ENCODE measurements at regions not wholly inside any gene's neighbourhood (a gene's known extent, or its start where the extent isn't known, plus 50 kb on each side); places are given as distances from the start of the nearest gene placed in this dataset.
A peak's percentile ranks its signal among the peaks of the same experiment; 100 is the strongest.

DNA sequence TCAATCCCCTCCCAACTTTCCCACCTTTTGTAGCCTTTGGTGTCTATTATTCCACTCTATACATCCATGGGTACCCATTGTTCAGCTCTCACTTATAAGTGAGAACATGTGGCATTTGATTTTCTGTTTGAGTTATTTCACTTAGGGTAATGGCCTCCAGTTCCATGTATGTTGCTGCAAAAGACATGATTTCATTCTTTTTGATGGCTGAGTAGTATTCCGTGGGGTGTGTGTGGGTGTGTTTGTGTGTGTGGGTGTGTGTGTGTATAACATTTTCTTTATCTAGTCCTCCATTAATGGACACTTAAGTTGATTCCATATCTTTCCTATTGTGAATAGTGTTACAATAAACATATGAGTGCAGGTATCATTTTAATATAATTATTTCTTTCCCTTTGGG, 157.5 kb upstream of the FSTL4 start:
- DNase-seq (ENCODE audit: low spot score), result no peak

DNA sequence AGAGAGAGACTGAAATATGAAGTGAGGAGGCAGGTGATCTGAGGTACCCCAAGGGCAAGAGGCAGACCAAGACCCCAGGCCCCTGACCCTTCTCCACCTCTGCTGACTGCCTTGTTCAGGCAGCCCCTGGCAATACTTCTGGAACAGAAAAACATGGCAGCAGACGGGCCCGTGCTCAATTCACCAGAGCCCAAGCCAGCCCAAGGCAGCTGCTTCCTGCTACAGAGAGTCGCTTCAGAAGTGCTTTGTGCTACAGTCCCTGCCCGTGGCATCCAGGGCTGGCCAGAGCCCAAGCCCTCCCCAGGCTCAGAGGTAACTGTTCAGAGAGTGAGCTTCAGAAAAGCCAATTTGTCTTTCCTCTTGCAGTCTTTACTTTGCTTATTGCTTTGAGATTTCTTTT, 151.4 kb upstream of the FSTL4 start:
- DNase-seq (ENCODE audit: low spot score), result no peak

- DNase-seq (ENCODE audit: low spot score), result no peak
These were observed 149.3 kb upstream of the FSTL4 start for GRCh38 chr5:133761632-133762031.

- no peak for DNase-seq (ENCODE audit: low spot score)
These were observed 148.2 kb upstream of the FSTL4 start for GRCh38 chr5:133760532-133760931.

DNA sequence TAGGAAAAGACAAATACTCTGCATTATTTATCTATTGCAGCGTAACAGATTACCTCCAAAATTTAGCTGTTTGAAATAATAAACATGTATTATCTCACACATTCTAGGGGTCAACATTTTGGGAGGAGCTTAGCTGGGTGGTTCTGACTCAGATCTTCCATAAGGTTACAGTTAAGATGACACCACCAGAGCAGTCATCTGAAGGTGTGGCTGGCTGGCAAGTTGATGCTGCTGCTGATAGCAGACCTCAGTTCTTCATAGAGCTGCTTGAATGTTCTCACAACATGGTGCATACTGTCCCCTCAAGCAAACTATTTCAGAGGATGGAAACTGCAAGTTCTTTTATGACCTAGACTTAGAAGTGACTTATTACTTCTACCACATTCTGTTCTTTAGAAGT, 146.3 kb upstream of the FSTL4 start:
- DNase-seq (ENCODE audit: low spot score), result no peak

GRCh38 chr5:133757396-133757945, 145.1 kb upstream of the FSTL4 start:
- DNase-seq (ENCODE audit: low spot score), result no peak

GRCh38 chr5:133756756-133757155, 144.4 kb upstream of the FSTL4 start:
- DNase-seq (ENCODE audit: low spot score), result no peak

DNA sequence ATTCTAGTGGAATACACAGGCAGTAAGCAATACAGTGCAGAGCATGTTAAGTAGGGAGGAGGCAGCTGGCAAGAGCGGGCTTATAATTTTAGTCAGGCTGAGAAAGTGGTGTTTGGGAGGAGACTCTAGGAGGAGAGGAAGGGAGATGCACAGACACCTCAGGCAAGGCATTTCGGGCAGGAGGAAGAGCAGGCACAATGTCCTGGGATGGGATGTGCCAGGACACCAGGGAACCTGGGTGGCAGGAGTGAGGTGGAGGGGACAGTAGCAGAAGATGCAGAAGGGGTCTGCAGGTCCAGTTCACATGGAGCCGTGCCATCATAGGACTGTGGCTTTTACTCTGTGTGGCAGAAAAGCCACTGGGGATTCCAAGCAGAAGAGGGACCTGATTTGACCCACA, 143.7 kb upstream of the FSTL4 start:
- no peak for DNase-seq (ENCODE audit: low spot score)

DNA sequence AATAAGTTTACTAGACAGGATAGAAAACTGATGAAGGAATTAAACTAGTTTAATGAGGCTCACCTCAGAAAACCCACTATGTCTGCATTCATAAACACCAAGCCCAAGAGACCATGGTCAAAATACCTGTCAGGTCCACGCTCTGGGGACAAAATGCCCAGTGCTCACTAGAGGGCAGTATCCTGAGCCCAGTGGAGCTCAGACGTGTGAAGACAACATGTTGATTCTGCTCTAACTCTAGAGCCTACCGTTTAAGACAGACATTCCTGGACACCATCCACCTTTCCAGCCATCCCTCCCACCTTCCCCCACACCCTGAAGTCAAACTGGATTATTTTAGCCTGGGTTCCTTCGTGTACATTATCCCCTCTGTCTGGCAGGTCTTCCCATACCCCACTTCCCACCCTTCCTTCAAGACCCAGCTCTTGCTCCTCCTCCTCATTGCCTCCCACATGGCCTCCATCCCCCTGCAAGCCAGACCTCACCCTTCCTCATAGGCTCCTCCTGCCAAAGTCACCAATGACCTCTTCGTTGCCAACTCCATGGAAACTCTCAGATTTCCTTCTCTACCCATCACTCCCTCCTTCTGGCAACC, 142.3 kb upstream of the FSTL4 start:
- DNase-seq (ENCODE audit: low spot score), result peak; percentile 25

DNA sequence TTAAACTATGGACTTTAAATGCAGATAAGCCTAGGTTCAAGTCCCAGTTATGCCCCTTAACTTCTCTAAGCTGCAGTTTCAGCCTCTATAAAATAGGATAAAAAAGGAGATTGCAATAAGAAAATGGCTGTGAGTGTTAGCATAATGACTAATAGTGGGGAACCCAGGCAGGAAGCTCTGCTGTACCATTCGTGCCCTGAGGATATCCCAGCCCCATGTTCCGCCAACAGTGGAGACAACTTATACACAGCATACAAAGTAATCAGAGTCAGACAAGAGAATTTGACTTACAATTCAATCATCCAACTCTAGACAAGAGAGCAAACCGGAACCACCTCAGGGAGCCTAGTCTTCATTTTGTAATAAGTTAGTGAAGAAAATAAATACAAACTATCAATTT, 141.5 kb upstream of the FSTL4 start:
- no peak for DNase-seq (ENCODE audit: low spot score)

GRCh38 chr5:133751846-133752245, 139.5 kb upstream of the FSTL4 start:
- DNase-seq (ENCODE audit: low spot score), result no peak

GRCh38 chr5:133751421-133751820, 139.1 kb upstream of the FSTL4 start:
- DNase-seq (ENCODE audit: low spot score), result no peak

DNA sequence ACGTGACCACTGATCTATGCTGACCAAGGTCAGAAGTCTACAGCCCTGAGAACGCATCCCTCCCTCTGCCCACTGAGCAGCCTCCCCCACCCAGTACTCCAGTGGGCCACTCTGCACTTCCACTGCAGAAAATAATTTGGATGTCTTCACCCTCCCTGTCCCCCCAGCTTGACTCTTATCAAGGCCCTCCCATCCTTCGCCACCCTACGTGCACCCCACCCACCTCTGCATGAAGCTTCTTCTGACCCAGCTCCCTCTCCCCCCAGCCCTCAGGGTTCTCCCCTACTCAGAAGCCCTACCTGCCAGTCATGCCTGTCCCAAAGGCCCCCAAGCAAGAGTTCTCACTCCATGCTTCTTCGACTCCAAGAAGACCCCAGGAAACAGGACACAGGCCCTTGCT, 138.5 kb upstream of the FSTL4 start:
- no peak for DNase-seq (ENCODE audit: low spot score)

DNA sequence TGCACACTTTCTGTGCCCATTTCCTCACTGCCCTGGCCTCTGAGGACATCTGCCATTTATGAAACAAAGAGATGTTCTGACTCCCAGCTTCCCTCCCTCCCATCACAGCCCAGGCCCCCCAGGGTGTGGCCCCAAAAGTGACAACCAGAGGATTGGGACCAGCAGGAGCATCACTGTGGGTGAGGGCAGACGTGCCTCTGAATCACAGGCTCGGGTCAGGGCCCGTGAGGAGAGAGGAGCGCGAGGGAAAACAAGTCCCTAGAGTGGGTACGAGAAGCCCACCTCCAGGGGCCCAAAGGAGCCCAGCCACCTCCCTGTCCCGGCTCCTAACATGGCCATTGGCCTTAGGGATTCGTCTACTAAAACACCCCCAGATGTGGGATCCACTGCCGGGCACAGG, 138.0 kb upstream of the FSTL4 start:
- no peak for DNase-seq (ENCODE audit: low spot score)

- no peak for DNase-seq (ENCODE audit: low spot score)
These were observed 137.1 kb upstream of the FSTL4 start for GRCh38 chr5:133749331-133749985.

GRCh38 chr5:133746834-133747233, 134.5 kb upstream of the FSTL4 start:
- no peak for DNase-seq (ENCODE audit: low spot score)

- DNase-seq (ENCODE audit: low spot score), result no peak
These were observed 132.6 kb upstream of the FSTL4 start for GRCh38 chr5:133744960-133745308.

DNA sequence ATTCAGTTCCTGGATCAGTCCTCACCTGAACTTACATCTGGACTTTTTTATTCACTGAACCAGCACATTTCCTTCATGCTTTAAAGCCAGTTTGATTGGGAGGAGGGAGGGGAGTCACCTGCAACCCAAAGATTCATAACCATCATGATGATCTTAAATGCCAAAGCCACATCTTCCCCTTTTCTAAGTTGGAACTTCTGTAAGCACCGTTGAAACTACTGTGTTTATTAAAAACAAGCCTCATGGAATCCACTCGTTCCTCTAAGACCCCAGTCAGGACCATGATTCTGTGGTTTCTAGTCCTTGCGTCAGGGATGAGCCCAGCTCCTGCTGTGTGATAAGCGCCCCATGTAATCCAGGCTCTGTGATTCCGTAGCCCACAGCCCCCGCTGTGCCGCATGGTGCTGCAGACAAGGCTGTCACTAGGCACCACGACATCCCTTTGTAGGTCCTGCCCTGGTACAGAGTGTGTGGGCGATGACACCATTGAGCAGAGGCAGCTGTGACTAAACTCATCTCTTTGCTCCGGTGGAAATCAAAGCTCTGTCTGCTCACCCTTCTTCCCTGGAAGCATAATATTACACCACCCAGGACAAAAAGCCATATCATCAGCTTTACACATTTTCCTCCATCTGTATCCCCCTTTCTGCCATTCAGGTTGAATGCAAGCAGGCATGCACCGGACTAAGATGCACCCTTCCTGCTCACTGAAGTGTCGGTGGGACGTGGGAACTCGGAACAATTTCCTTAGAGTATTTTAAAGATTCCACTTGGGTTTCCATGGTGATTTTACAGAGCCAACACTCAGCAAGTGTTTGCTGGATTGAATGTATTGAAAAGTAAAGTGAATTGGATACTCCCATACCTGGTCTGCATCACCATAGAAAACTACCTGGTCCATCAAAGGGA, 132.0 kb upstream of the FSTL4 start:
- DNase-seq (ENCODE audit: low spot score), result no peak

GRCh38 chr5:133742431-133742988, 130.2 kb upstream of the FSTL4 start:
- DNase-seq (ENCODE audit: low spot score), result no peak

DNA sequence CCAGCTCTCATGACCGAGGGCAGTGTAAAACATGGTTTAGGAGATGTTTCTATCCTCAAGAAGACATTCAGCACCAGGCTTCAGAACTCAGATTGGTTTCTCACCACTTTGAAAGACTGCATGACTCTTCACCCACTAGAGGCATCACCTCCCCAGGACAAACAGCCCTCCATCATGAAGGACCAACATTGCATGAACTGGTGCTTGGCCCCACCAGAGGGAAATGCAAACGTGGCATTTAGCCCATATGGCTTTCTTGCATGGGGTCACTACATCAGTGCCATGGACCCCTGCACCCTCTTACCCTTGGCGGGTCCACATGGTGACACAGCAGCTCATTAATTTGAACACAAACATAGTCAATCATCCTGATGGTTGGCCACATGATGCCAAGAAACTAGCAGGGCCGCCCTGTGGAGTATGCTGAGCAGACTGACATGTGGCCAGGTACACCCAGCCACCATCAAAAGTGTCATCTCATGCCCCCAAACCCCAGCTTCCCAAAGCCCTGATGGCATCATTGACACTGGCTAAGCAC, 129.5 kb upstream of the FSTL4 start:
- DNase-seq (ENCODE audit: low spot score), result no peak

DNA sequence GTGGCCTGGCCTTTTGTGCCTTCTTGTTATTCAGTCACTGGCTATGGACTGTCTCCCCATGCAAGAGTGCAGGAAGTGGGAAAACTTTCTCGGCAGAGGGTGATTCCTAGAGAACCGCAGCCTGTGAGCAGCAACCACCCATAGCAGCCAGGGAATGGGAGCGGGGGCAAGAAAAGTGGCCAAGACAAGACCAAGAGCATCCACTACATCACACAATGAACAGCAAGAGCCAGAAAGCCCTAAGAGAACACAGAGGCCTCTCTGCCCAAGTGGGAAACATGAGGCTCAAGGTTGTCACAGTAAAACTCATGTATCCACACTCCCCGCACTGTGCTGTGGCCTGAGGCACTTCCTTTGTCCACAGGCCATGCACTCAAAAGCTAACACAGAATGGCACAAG, 129.1 kb upstream of the FSTL4 start:
- DNase-seq (ENCODE audit: low spot score), result no peak

DNA sequence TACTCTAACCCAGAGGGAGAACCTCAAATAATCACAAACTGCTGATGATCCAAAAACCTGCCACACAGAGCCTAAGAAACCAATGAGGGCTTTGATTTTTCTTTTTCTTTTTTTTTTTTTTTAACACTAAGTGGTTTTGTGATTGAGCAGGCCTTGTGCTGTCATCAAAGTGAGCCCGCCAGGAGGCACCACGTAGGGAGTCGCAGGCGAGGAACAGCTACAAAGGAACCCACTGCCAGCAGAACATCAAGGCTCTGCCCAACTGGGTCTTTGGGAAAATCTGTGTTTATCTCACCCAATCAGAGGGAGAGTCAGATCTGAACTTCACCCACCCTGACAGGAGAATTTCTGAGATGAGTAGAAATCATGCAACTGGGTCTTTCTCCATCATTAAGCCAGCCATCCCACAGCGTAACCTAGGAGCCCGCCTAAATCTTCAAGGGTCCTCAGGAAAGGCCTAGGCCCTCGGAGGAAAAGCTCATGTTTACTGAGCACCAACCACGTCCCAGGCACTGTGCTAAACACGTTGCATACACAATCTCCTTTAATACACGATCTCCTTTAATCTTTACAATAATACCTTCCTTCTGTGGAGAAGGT, 126.9 kb upstream of the FSTL4 start:
- no peak for DNase-seq (ENCODE audit: low spot score)

All from AG08395 (cell line).